Stimulated activated CD4-positive, alpha-beta T cell treated with anti-CD3 and anti-CD28 coated beads, Interleukin-4, amount 100 ng/mL, for 48 hours (primary cell): ENCODE measurements at regions not wholly inside any gene's neighbourhood (a gene's known extent, or its start where the extent isn't known, plus 50 kb on each side); places are given as distances from the start of the nearest gene placed in this dataset.
"Not testable (repeated sequence)": the region's sequence is repeated elsewhere in the genome, so short reads cannot be mapped to it uniquely, and the experiment has no call there.

ENCODE experiments used
- DNase-seq, 2 donors: peaks; one replicate each; pipeline ENCODE4 v3.0.0-alpha.2; 2020; ENCODE audit warnings: low read depth in 2 of 2

DNA sequence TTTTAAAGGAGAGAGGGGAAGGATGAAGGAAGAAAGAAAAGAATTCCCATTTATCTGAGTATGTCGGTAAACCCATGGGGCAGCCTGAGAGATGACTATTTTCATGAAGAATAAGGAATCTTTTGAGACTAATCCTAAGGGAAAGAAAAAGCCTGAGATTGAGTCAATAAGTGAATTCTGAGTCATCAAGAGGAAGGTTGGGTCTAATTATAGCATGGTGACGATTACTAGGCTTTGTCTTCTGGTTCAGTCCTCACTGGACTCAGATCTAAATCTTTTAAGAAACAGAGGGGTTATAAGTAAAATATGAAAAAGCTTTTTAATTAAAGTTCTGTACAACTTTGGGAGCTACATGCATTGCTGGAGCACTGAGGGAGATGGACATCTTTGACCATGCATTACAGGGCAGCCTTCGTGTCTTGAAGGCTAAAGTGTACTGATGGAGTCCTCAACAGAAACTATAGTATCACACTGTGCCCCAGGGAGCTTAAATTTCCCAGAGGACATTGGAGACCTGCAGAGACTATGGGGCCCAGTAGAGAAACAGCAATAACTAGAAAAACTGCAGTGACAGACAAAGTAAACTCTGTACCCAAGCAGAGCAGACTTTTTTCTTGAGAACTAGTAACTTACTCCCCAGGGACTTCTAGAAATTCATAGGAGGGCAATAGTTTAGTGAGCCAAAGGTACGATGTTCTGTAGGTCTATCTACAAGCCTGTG lies 260.9 kb downstream of the RAD51AP2 start:
- DNase-seq: no peak

GRCh38 chr2:17255071-17255470 lies 263.2 kb downstream of the RAD51AP2 start:
- DNase-seq: no peak

DNA sequence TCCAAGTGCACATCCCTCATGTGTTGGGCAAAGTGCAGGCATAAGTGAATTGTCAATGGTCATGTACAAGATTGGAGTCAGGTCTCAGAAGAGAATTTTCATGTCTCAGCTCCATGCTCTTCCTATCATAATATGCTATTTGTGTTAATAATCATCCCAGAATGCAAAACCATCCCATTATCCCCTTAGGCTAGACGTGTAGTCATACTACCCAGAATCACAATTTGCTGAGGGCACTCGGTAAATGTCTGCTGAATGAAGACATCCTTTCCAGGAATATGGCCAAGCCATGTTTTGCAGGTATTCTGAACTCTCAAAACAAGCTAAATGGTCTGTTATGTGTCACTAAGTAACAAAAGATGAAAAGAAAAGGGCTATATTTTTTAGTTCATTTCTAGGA lies 263.8 kb downstream of the RAD51AP2 start:
- no peak for DNase-seq

GRCh38 chr2:17252258-17252657 lies 266.0 kb downstream of the RAD51AP2 start:
- DNase-seq: no peak

GRCh38 chr2:17251171-17251570 lies 267.1 kb downstream of the RAD51AP2 start:
- no peak for DNase-seq

GRCh38 chr2:17249249-17249648 lies 269.0 kb downstream of the RAD51AP2 start:
- no peak for DNase-seq

DNA sequence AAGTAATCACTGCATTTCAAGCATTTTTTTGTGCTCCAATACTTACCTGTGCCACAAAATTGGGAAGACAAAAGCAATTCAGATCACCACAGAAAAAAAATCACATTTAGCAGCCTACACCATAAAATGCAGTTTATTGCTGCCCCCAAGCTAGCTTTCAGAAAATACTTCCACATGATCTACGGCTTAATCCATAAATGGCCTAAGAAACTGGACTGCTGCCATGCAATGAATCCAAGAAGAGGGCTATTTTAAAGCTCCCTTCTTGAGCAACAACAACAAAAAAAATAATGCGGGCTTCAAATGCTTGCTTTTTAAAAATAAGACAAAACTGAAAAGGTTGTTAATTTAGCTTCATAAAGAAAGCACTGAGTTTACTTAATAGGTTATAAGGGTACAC lies 272.3 kb downstream of the RAD51AP2 start:
- DNase-seq: no peak

- no peak for DNase-seq
Observed at GRCh38 chr2:17242813-17243485, 275.3 kb downstream of the RAD51AP2 start.

DNA sequence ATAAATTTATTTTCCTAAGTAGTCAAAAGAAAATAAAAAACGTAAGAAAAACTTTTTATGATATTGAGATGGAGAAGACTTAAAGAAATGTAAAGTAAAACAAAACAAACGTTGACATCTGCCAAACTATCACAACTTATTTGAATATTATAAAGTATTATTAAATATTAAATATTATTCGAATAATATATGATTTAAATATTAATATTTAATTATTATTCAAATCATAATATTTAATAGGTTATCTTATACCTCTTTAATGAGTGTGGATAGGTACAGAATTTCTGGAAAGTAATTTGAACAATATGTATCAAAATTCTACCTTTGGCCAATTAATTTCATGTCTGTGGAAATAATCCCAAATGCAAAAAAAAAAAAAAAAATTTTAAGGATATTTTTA lies 278.7 kb downstream of the RAD51AP2 start:
- no peak for DNase-seq

- no peak for DNase-seq
Observed at GRCh38 chr2:17235167-17235566, 283.1 kb downstream of the RAD51AP2 start.

- DNase-seq: no peak
Observed at GRCh38 chr2:17232776-17233556, 285.3 kb downstream of the RAD51AP2 start.

GRCh38 chr2:17231394-17231965 lies 286.8 kb downstream of the RAD51AP2 start:
- no peak for DNase-seq

DNA sequence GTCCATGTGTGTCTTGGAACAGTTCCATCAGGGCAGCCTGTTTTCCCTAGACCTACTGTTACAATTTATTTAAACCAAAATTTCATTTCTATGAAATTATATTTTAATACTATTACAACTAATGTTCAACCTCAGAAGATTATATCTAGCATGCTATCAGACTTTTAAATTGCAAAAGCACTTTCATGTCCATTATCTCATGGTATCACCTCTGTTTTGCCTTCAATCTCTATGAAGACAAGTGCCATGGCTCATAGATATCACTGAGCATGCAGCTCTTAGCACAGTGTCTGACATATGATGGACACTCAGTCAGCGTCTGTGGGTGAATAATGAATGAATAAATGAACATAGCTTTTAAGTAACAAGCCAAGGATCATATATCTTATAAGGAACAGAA lies 288.8 kb downstream of the RAD51AP2 start:
- no peak for DNase-seq

DNA sequence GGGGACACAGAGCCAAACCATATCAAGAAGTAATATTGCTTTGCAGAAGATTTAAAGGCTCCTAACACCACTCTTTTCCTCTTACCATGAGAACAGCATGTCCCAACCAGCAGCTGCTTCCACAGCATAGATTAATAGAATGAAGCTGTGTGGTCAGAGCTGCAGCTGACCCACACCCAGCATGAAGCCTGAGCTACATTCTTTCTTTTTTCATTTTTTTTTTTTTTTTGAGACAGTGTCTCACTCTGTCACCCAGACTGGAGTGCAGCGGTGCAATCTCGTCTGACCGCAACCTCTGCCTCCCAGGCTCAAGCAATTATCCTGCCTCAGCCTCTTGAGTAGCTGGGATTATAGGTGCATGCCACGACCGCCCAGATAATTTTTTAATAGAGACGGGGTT lies 289.8 kb downstream of the RAD51AP2 start:
- no peak for DNase-seq

- DNase-seq: no peak
Observed at GRCh38 chr2:17227856-17228255, 290.4 kb downstream of the RAD51AP2 start.

GRCh38 chr2:17226941-17227490 lies 291.2 kb downstream of the RAD51AP2 start:
- DNase-seq: no peak

DNA sequence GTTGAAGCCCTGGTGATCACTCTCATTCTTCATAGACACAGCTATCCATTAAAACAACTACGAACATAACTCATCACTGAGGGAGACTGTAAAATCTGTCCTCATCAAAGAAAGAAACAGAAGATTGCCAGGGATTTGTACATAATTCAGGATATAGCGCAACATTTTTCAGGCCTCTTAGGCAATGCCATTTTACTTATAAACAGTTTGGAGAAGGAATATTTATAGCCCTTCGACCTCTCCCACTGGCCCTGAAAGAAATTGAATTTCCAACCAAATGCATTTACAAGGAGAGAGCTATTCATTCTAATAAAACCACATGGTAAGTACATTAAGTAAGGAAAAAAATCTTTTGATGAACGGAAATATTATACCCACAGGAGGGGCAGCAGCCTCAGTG lies 295.0 kb downstream of the RAD51AP2 start:
- DNase-seq: no peak

DNA sequence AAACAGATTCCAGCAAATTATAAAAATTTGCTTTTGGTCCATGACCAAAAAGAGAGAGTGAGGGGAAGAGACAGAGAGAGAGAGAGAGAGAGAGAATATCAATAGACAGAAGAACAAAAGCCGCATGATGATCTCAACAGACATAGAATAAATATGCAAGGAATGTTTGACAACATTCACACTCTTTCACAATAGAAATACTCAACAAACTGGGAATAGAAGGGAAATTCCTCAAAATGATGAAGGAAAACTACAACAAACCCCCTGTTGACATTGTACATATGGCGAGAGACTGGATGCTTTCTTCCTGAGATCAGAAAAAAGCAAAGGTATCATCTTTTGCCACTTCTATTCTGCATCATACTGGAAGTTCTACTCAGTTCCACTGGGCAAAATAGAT lies 309.7 kb downstream of the RAD51AP2 start:
- DNase-seq: no peak

DNA sequence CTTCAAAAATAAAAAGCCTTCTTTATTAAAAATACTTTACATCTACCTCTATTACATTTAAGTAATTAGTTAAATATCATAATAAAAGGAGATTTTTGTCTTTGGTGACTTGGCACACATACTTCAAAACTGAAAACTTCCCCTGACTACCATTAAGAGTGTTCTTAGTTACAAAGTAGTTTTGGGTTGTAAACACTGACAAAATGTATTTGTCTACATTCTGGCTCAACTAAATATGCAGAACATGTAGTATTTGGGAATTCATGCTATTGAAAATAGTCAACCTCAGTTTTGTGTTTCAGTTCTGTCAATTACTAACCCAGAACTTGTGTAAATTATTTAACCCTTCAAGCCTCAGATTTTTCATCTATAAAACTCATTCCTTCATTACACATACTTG lies 311.5 kb downstream of the RAD51AP2 start:
- no peak for DNase-seq

- DNase-seq: not testable (repeated sequence)
Observed at GRCh38 chr2:17204214-17204613, 314.0 kb downstream of the RAD51AP2 start.

- not testable (repeated sequence) for DNase-seq
Observed at GRCh38 chr2:17202628-17203027, 315.6 kb downstream of the RAD51AP2 start.

DNA sequence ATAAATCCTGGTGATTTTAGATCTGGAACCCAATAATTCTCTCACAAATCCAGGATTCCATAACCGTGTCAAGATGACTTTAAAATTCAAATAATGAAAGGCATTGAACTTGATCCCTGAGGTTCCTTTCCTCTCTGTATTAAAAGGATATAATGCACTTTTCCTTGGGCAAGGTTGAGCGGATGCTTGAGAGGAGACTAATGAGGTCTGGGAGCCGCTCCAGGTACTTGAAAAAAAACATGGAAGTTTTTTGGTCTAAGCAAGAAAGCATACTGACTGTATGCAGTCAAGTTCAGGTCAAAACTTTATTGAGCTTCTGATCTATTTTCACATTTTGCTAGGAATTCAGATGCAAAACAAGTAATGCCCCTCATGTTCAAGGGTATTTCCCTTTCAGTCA lies 318.5 kb downstream of the RAD51AP2 start:
- DNase-seq: no peak
